ENCODE measurements at regions not wholly inside any gene's neighbourhood (a gene's known extent, or its start where the extent isn't known, plus 50 kb on each side); places are given as distances from the start of the nearest gene placed in this dataset.

- no peaks in the 10 kb centered on the region for H3K36me3 ChIP-seq (ENCODE audit: control insufficient read depth in 2 of 3, insufficient read depth in 3 of 3, low read length in 3 of 3)
- H3K27me3 ChIP-seq (ENCODE audit: control insufficient read depth, insufficient read depth, low read length), result no peaks in the 10 kb centered on the region
- peak overlapping the region; percentile 43 to 53 for H3K27ac ChIP-seq (ENCODE audit: low read depth in 2 of 2, low read length in 2 of 2)
- H3K4me3 ChIP-seq (ENCODE audit: low read length in 3 of 3), result no peak overlapping the region
- H3K4me1 ChIP-seq (ENCODE audit: control insufficient read depth in 2 of 3, insufficient read depth in 2 of 3, low read depth in 1 of 3, low read length in 3 of 3), result peaks cover 0 to 3% (median 2%) of the 10 kb centered on the region in 3 donors
- intact Hi-C loops (cut with DNase I), result no loop called here
- H3K9me3 ChIP-seq (ENCODE audit: control insufficient read depth in 2 of 3, insufficient read depth in 1 of 3, low read length in 3 of 3), result no peaks in the 10 kb centered on the region
- H3K9ac ChIP-seq (ENCODE audit: low read length in 3 of 3), result no peak overlapping the region
- peak; percentile 55 to 91 (median 73) for DNase-seq
- FAIRE-seq, result no peak
- TF ChIP-seq CTCF (IDR thresholded peaks at IDR 0.05; ENCODE audit: borderline replicate concordance, extremely low read depth, insufficient read depth), result no peak
Measured at GRCh38 chr3:150345021-150345538, 63.0 kb upstream of the TSC22D2 start.

GRCh38 chr3:150344079-150344759 is 63.9 kb upstream of the TSC22D2 start:
- intact Hi-C loops (cut with DNase I), result no loop called here
- Histone ChIP-seq H3K4me3 (ENCODE audit: low read length in 3 of 3) (no peak overlapping the region), H3K27ac (ENCODE audit: low read depth in 2 of 2, low read length in 2 of 2) (no peak overlapping the region), H3K9ac (ENCODE audit: low read length in 3 of 3) (no peak overlapping the region), H3K36me3 (ENCODE audit: control insufficient read depth in 2 of 3, insufficient read depth in 3 of 3, low read length in 3 of 3) (no peaks in the 10 kb centered on the region), H3K9me3 (ENCODE audit: control insufficient read depth in 2 of 3, insufficient read depth in 1 of 3, low read length in 3 of 3) (no peaks in the 10 kb centered on the region), H3K4me1 (ENCODE audit: control insufficient read depth in 2 of 3, insufficient read depth in 2 of 3, low read depth in 1 of 3, low read length in 3 of 3) (peaks cover 0 to 3% (median 2%) of the 10 kb centered on the region in 3 donors), H3K27me3 (ENCODE audit: control insufficient read depth, insufficient read depth, low read length) (no peaks in the 10 kb centered on the region)
- no peak for FAIRE-seq
- peak in 3 of 5 donors; percentile 48 to 84 (median 83) for DNase-seq
- no peak for TF ChIP-seq CTCF (IDR thresholded peaks at IDR 0.05; ENCODE audit: borderline replicate concordance, extremely low read depth, insufficient read depth)

- TF ChIP-seq CTCF (IDR thresholded peaks at IDR 0.05; ENCODE audit: borderline replicate concordance, extremely low read depth, insufficient read depth), result no peak
- Histone ChIP-seq H3K9me3 (ENCODE audit: control insufficient read depth in 2 of 3, insufficient read depth in 1 of 3, low read length in 3 of 3) (no peaks in the 10 kb centered on the region), H3K27me3 (ENCODE audit: control insufficient read depth, insufficient read depth, low read length) (no peaks in the 10 kb centered on the region), H3K9ac (ENCODE audit: low read length in 3 of 3) (no peak overlapping the region), H3K4me3 (ENCODE audit: low read length in 3 of 3) (no peak overlapping the region), H3K4me1 (ENCODE audit: control insufficient read depth in 2 of 3, insufficient read depth in 2 of 3, low read depth in 1 of 3, low read length in 3 of 3) (peaks cover 0 to 3% (median 2%) of the 10 kb centered on the region in 3 donors), H3K27ac (ENCODE audit: low read depth in 2 of 2, low read length in 2 of 2) (no peak overlapping the region), H3K36me3 (ENCODE audit: control insufficient read depth in 2 of 3, insufficient read depth in 3 of 3, low read length in 3 of 3) (no peaks in the 10 kb centered on the region)
- intact Hi-C loops (cut with DNase I), result no loop called here
- DNase-seq (no peak), FAIRE-seq (no peak)
Measured at GRCh38 chr3:150342896-150343467, 65.1 kb upstream of the TSC22D2 start.

All from kidney (tissue), 13 donors.